ENCODE measurements at regions not wholly inside any gene's neighbourhood (a gene's known extent, or its start where the extent isn't known, plus 50 kb on each side); places are given as distances from the start of the nearest gene placed in this dataset.

GRCh38 chr20:40416274-40416673 is 272.8 kb downstream of the MAFB start:
- TF ChIP-seq EZH2phosphoT487 (IDR thresholded peaks at IDR 0.05; ENCODE audit: borderline replicate concordance, low read length) = no peak
- no peak for TF ChIP-seq EZH2 (IDR thresholded peaks at IDR 0.05; ENCODE audit: low read length, unreplicated experiment)
- no peak for TF ChIP-seq CTCF (conservative IDR thresholded peaks at IDR 0.05; ENCODE audit: low read depth, low read length)
- intact Hi-C loops (cut with micrococcal nuclease) = no loop called here
- no peaks in the 10 kb centered on the region for H3K4me1 ChIP-seq (ENCODE audit: insufficient read depth, low read length)
- no TSS peak for BruUV-seq (replicated peaks)
- ATAC-seq (no peak), DNase-seq (peak; percentile 2)
- no peak overlapping the region for H2AFZ ChIP-seq (ENCODE audit: low read length)
- CTCF ChIA-PET = no interaction called here
- H3K4me2 ChIP-seq (ENCODE audit: low read length) = no peak overlapping the region
- H3K9me3 ChIP-seq (ENCODE audit: low read length) = 0 out of 2 replicates have a peak, but pooled peaks cover 9% of the 10 kb centered on the region
- POLR2A ChIA-PET (ENCODE audit: unreplicated experiment) = no interaction called here
- no peaks in the 10 kb centered on the region for H4K20me1 ChIP-seq (ENCODE audit: low read length)
- no peak overlapping the region for H3K27ac ChIP-seq (ENCODE audit: low read length)
- no peaks in the 10 kb centered on the region for H3K79me2 ChIP-seq (ENCODE audit: low read length)
- H3K36me3 ChIP-seq (ENCODE audit: low read depth, low read length) = no peaks in the 10 kb centered on the region
- H3K9me2 ChIP-seq (replicated peaks; ENCODE audit: low read length) = no peaks in the 10 kb centered on the region
- H3K27me3 ChIP-seq (ENCODE audit: low read length) = no peaks in the 10 kb centered on the region
- no peaks in the 10 kb centered on the region for H3F3A ChIP-seq (ENCODE audit: low read length, unreplicated experiment)
- no peak overlapping the region for H3K4me3 ChIP-seq (ENCODE audit: low read length)
- H3K9ac ChIP-seq (ENCODE audit: low read length) = no peak overlapping the region

- Histone ChIP-seq H3K9ac (ENCODE audit: low read length) (no peak overlapping the region), H3K79me2 (ENCODE audit: low read length) (no peaks in the 10 kb centered on the region), H4K20me1 (ENCODE audit: low read length) (no peaks in the 10 kb centered on the region), H3F3A (ENCODE audit: low read length, unreplicated experiment) (no peaks in the 10 kb centered on the region), H3K9me3 (ENCODE audit: low read length) (peaks cover 11% of the 10 kb centered on the region; the same call in 1 of the 2 replicates), H3K36me3 (ENCODE audit: low read depth, low read length) (no peaks in the 10 kb centered on the region), H3K27me3 (ENCODE audit: low read length) (no peaks in the 10 kb centered on the region), H2AFZ (ENCODE audit: low read length) (no peak overlapping the region), H3K4me3 (ENCODE audit: low read length) (no peak overlapping the region), H3K9me2 (replicated peaks; ENCODE audit: low read length) (no peaks in the 10 kb centered on the region), H3K4me2 (ENCODE audit: low read length) (no peak overlapping the region), H3K4me1 (ENCODE audit: insufficient read depth, low read length) (no peaks in the 10 kb centered on the region), H3K27ac (ENCODE audit: low read length) (no peak overlapping the region)
- ChIA-PET CTCF (no interaction called here), POLR2A (ENCODE audit: unreplicated experiment) (no interaction called here)
- intact Hi-C loops (cut with micrococcal nuclease) = no loop called here
- BruUV-seq (replicated peaks) = no TSS peak
- no peak for ATAC-seq
- peak; percentile 7 for DNase-seq
- TF ChIP-seq EZH2phosphoT487 (IDR thresholded peaks at IDR 0.05; ENCODE audit: borderline replicate concordance, low read length) (no peak), EZH2 (IDR thresholded peaks at IDR 0.05; ENCODE audit: low read length, unreplicated experiment) (no peak), CTCF (conservative IDR thresholded peaks at IDR 0.05; ENCODE audit: low read depth, low read length) (no peak)
Measured at GRCh38 chr20:40414843-40415615, 274.0 kb downstream of the MAFB start.

- H3K4me2 ChIP-seq (ENCODE audit: low read length) = no peak overlapping the region
- H3K27ac ChIP-seq (ENCODE audit: low read length) = no peak overlapping the region
- no peaks in the 10 kb centered on the region for H3K79me2 ChIP-seq (ENCODE audit: low read length)
- ChIA-PET CTCF (no interaction called here), POLR2A (ENCODE audit: unreplicated experiment) (no interaction called here)
- no peaks in the 10 kb centered on the region for H3F3A ChIP-seq (ENCODE audit: low read length, unreplicated experiment)
- DNase-seq (no peak), ATAC-seq (no peak)
- BruUV-seq (replicated peaks) = no TSS peak
- H3K36me3 ChIP-seq (ENCODE audit: low read depth, low read length) = no peaks in the 10 kb centered on the region
- H4K20me1 ChIP-seq (ENCODE audit: low read length) = no peaks in the 10 kb centered on the region
- TF ChIP-seq EZH2phosphoT487 (IDR thresholded peaks at IDR 0.05; ENCODE audit: borderline replicate concordance, low read length) (no peak), CTCF (conservative IDR thresholded peaks at IDR 0.05; ENCODE audit: low read depth, low read length) (no peak), EZH2 (IDR thresholded peaks at IDR 0.05; ENCODE audit: low read length, unreplicated experiment) (no peak)
- no peaks in the 10 kb centered on the region for H3K9me2 ChIP-seq (replicated peaks; ENCODE audit: low read length)
- no peak overlapping the region for H3K4me3 ChIP-seq (ENCODE audit: low read length)
- intact Hi-C loops (cut with micrococcal nuclease) = no loop called here
- H3K9ac ChIP-seq (ENCODE audit: low read length) = no peak overlapping the region
- H3K9me3 ChIP-seq (ENCODE audit: low read length) = peaks cover 17% of the 10 kb centered on the region
- H3K27me3 ChIP-seq (ENCODE audit: low read length) = no peaks in the 10 kb centered on the region
- no peak overlapping the region for H2AFZ ChIP-seq (ENCODE audit: low read length)
- no peaks in the 10 kb centered on the region for H3K4me1 ChIP-seq (ENCODE audit: insufficient read depth, low read length)
Measured at GRCh38 chr20:40410028-40410427, 279.0 kb downstream of the MAFB start.
